Activated T-cell treated with anti-CD3 and anti-CD28 coated beads for 4 hours (primary cell): ENCODE measurements at regions not wholly inside any gene's neighbourhood (a gene's known extent, or its start where the extent isn't known, plus 50 kb on each side); places are given as distances from the start of the nearest gene placed in this dataset.
"Not testable (repeated sequence)": the region's sequence is repeated elsewhere in the genome, so short reads cannot be mapped to it uniquely, and the experiment has no call there.

ENCODE experiments used
- DNase-seq: peaks from one replicate; pipeline ENCODE4 v3.0.0-alpha.2; 2020

GRCh38 chr4:124454772-124455270, 257.7 kb downstream of the ANKRD50 start:
- no peak for DNase-seq

DNA sequence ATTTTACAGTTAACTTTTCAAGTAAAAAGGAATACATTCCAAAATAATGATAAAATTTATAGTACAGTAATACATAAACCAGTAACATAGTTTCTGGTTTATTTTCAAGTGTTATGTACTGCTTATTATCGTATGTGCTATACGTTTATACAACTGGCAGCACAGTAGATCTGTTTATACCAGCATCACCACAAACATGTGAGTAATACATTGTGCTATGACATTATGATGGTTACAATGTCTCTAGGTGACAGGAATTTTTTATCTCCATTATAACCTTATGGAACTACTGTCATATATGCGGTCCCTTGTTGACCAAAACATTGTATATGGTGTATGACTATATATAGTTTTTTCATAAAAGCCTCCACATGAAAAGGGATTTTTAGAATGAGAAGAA, 256.9 kb downstream of the ANKRD50 start:
- DNase-seq, result no peak

DNA sequence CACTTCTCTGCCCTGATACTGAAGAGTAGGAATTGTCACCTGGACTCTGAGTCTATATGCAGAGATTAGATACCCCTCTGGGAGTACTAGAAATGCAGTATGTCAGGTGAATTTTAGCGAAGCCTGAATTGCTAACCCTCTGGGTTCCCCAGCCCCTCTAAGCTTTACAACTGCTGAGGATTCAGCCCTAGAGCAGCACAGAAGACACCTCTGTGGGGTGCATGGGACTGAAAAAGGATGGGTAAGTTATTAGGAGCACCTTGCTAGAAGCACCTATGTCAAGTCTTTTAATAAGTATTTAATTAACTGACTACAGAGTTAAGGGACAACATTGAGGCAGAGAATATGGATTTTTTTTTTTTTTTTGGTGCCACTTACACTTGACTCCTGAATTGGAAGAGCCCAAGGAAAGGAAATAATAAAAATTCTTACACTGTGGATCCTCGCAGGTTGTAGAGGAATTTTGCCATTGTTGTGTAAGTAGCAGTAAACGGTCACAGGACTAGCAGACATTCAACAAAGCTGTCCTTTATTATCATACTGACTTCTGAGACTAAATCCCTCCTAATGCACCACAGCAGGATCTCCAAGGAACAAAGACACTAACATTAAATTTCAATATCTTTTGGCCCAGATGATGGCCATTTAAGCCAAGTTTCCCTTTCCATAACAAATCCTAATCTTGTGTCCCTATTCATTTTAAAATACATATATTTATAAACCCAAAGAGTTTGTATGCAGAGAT, 253.2 kb downstream of the ANKRD50 start:
- DNase-seq, result no peak

DNA sequence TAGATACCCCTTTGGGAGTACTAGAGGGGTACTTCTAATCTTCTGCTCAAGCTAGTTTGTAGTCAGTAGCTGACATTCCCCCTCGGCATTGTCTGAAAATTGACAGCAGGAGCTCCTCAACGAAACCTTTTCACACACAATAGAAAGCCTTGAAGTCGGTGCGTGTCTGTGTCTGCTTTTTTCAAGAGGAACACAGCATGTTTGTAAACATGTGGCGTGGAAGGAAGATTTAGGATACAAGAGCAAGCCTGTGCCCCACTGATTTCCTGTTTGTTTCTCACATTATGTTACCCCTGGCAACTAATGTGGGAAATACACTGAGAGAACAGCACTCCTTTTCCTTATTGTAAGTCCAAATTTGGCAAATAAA, 252.6 kb downstream of the ANKRD50 start:
- no peak for DNase-seq

DNA sequence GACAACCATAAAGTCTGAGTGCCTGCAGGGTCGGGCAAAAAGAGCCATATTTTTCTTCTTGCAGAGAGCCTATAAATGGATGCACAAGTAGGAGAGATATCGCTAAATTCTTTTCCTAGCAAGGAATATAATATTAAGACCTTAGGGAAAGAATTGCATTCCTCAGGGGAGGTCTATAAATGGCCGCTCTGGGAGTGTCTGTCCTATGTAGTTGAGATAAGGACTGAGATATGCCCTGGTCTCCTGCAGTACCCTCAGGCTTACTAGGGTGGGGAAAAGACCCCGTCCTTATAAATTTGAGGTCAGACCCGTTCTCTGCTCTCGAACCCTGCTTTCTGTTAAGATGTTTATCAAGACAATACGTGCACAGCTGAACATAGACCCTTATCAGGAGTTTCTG, 250.9 kb downstream of the ANKRD50 start:
- not testable (repeated sequence) for DNase-seq

DNA sequence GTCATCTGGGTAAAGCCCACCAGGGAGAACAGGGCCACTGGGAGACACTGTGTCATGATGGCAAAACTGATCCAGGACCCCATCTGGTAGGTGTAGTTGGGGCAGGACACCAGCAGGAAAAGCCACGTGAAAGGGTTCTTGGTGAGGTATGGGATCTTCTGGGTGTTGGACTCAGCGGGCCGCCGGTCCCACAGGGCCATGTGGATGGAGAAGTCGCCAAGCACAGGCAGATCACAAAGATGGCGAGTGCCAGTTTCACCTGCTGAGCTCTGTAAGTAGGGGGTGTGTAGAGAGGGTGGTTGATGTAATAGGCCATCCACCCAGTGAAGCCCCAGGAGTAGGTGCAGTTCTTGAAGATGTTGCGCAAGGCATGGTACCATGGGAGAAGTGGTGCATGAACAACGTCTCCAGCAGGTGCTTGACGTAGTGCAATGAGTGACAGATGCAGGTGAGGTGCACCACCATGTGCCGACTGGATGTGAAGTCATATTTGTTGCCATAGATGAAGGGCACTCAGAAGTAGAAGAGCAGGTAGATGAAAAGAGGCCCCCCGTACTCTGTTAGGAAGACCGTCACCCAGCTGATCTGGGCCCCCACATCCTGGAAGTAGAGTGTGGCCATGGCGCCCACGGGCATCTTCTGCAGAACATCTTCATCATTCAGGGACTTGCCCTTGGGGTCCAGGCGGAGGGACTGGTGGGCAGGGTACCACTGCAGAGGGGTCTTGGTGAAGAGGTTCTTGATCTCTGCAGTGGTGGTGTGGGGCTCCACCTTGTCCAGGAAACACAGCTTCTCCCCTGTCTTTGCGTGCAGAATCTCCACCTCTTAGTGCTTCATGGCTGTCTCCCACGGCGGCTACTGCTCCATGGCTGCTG, 249.3 kb downstream of the ANKRD50 start:
- no peak for DNase-seq

GRCh38 chr4:124464836-124465235, 247.7 kb downstream of the ANKRD50 start:
- no peak for DNase-seq

DNA sequence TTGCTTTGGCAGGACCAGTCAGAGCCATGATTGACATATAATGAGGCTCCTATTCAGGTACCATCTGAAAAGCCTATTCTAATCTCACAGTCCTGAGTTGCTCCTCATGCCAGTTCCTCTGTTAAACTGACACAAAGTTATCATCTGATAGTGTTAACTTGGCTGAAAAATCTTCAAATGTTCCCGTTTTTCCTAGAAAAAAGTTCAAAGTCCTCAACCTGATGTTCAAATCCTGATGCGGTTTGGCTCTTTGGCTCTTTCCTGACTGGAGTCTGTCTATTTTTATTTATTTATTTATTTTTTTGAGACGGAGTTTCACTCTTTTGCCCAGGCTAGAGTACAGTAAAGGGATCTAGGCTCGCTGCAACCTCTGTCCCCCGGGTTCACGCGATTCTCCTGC, 244.2 kb downstream of the ANKRD50 start:
- DNase-seq, result no peak

GRCh38 chr4:124469981-124470380, 242.6 kb downstream of the ANKRD50 start:
- DNase-seq, result no peak

DNA sequence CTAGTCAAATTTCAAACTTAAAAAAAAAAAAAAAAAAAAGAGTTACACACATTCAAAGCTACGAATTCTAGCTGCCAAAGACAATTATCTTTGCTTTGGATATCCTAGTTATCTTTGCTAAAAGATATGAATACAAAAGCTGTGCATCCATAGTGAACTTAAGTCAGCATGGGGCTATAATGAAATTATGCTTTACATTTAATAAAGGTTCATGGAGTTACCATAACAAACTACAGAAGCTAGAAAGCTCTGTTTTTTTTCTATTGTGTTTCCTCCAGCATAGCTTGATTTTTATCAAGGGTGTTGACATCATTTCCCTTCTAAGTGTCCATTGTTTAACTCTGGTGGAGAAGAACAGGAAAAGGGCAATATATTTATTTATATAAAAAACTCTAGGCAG, 234.1 kb downstream of the ANKRD50 start:
- no peak for DNase-seq

GRCh38 chr4:124480061-124480460, 232.5 kb downstream of the ANKRD50 start:
- DNase-seq, result no peak

DNA sequence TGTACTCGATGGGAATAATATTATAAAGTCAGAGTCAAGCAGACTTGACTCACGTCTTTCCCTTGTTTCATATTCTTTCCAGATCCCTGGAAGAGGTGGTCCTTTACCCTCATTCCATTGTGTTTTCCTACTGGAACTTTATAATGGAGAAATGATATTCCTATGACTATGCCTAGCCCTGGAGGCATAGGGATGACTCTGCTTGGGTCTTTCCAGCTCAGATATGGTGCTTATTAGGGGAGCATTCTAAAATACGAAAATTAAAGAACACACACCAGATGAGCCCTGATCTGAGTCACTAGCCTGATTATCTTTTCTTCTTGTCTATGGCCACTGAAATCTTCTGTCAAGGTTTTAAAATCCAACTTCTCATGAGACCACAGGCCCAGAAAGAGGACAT, 231.4 kb downstream of the ANKRD50 start:
- DNase-seq, result no peak

DNA sequence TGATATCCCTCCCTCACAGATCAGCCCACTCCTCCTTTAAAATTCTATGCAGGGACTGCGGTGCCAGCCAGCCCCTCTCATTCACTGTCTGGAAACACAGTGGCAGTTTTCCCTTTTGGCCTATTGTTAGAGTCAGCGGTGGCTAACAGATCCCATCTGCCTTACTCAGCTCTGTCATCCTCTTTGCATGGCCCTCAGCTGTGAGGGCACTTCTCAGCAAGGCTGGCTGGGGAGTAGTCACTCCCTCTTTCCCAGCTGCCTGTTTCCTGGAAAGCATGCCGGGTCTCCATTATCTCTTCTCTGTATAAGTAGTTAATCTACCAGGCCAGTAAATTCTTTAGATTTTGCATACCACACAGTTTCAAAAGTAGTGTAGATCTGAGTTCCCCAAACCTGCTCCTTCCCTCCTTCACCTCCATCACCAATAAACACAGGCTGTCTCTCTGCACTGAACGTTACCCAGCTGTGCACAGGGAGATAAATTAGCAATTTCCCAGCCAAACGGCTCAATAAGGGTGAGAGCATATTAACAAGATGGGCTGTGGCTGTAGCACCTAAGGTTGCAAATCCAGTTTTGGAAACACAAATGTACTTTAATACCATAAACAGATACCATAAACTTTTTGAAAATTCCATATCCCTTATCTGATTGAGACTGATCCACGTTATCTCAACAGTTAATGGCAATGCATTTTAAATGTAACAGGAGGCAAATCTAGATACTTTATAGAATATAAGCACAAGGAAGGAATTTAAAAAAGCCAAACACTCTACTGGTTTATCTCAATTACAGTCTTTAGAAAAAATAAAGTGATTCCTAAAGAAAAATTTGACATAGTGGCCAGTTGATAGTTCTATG, 229.3 kb downstream of the ANKRD50 start:
- DNase-seq, result no peak

DNA sequence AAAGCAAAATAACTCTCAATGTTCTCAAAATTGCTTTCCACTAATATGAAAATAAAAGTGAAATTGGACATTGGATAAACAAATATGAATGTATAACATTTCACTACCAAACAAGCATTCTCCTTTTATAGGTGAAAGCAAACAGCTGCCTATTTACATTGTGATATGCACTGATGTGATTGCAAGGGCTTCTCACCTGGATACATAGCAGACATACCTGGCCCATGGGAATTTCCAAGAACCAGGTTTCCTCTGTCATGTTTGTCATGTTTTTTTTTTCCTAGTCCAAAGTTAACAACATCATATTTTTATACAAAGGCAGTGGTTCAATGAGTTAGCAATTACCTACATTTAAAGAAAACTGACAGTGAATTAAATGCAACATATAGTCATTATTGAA, 228.5 kb downstream of the ANKRD50 start:
- no peak for DNase-seq

- no peak for DNase-seq
These were observed 227.6 kb downstream of the ANKRD50 start for GRCh38 chr4:124484940-124485339.

GRCh38 chr4:124486423-124486822, 226.1 kb downstream of the ANKRD50 start:
- DNase-seq, result no peak

GRCh38 chr4:124487651-124488050, 224.9 kb downstream of the ANKRD50 start:
- no peak for DNase-seq

DNA sequence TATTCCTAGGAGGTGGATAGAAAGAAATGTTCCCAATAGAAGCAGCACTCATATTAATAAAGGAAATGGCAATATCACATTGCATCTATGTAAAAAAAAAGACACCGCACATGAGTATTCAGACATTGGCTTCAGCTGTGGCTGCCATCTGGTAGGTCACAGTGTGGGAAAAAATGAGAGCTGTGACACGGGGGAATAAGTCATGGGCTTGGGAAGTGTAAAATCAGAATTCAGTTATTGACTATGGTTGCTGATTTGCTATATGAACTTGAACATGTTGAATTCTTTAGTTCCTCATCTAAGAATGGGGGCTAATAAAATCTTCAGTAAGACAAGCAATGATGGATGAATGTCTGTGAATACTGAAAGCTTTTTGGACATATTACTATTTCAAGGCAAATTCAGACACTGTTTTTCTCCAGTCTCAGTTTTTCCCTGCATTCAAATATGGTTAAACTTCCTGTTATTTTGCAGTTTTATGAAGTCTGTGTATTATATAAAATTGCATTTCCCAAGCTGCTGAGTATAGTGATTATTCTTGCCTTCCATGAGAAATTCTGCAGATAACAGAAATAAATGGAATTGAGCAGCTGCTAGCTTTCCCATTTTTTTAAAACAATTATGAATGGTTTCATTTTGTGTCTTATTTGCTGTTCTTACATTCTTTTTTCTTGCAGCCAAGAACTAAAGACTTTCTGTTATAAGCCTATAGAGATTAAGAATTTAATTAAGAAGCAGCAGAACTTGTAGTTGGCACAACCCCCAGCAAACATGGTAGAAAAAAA, 221.0 kb downstream of the ANKRD50 start:
- DNase-seq, result no peak

DNA sequence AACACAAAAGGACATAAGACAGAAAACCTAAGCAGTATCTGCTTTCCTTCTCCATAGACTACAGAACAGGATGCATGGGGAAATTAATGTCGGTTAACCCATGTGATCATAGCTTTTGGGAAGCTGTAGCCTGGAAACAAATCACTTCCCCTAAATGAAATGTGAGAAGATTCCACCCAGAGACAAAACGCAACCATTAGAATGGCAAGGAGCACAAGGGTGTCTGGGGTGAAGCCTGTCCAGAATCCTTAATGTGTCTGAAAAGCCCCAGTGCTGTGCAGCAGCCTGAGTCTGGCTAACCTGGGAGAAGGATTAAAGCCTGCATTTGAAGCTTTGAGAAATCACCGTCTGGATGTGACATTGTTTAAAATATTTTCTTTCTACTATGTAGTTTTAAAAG, 213.3 kb downstream of the ANKRD50 start:
- no peak for DNase-seq

DNA sequence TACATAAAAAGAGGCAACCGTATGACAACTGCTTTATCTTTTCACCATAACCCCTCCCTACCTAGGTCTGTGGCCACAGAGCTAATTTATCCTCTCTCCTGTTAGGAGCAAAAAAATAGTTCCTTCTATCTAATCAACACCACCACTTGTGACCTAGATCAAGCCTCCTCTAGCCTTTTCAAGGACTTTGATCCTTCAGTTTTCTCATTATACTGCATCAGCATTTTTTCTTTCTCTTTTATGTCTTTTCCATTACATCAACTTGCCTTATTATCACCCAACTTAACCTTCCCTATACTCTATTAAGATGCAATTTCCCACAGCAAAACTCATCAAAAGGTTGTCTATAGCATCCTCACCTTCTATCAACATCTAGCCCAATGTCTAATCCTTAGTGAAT, 211.0 kb downstream of the ANKRD50 start:
- DNase-seq, result no peak

DNA sequence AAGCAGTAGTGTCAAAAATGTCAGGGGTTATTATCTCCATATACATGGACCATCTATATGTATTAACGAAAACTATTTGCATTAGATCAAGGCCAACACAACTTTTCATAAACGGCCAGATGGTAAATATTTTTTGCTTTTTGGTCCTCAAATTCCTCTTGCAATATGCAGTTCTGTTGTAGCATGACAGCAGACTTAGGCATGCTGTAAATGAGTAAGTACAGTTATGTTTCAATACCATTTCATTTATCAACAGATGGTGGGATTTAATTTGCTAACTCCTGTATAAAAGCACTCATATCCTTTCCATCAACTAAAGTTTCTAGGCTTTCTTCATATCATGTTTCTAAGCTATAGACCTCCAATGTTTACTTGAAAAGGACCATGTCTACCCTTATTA, 208.1 kb downstream of the ANKRD50 start:
- no peak for DNase-seq

DNA sequence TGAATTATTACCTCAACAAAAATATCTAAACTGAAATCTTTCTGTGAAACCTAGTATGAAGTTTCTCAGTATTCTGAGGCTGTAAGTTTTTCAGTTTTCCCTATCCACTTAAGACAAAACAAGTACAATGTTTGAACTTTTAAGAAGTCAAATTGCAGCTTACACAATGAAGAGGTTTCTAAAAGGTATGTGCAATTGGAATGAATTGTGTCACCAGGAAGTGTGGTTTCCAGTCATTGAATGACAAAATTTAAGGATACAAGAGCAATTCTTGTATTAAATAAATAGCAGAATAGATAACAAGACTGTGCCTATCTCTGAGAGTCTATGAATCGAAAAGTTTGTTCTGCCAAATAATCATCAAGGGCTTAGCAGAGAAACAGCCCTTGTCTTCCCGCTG, 207.3 kb downstream of the ANKRD50 start:
- DNase-seq, result no peak
